Endometrial microvascular endothelial cells (primary cell): ENCODE measurements at regions not wholly inside any gene's neighbourhood (a gene's known extent, or its start where the extent isn't known, plus 50 kb on each side); places are given as distances from the start of the nearest gene placed in this dataset.

ENCODE experiments used
- in situ Hi-C: cut with HindIII; loops from 2 replicates; pipeline ENCODE4 v1.10.0; 2017; ENCODE audit warnings: low sequenced_read_pairs, low pct_unique_long_range_greater_than_20kb; ENCODE audit errors: inconsistent ontology term

GRCh38 chr5:165739079-165739741, 2233.8 kb downstream of the MAT2B start:
- in situ Hi-C loops: no loop called here

GRCh38 chr5:165757791-165758190, 2252.4 kb downstream of the MAT2B start:
- in situ Hi-C loops: no loop called here

GRCh38 chr5:165775111-165775510, 2269.7 kb downstream of the MAT2B start:
- in situ Hi-C loops: no loop called here

- in situ Hi-C loops: no loop called here
Measured at GRCh38 chr5:165779505-165779904, 2274.1 kb downstream of the MAT2B start.

- in situ Hi-C loops: no loop called here
Measured at GRCh38 chr5:165780901-165781300, 2275.5 kb downstream of the MAT2B start.

GRCh38 chr5:165781738-165782137, 2276.3 kb downstream of the MAT2B start:
- in situ Hi-C loops: no loop called here

GRCh38 chr5:165783024-165783423, 2277.6 kb downstream of the MAT2B start:
- in situ Hi-C loops: no loop called here

GRCh38 chr5:165786073-165786472, 2280.7 kb downstream of the MAT2B start:
- in situ Hi-C loops: no loop called here

- in situ Hi-C loops: no loop called here
Measured at GRCh38 chr5:165795073-165795472, 2289.7 kb downstream of the MAT2B start.

GRCh38 chr5:165805756-165806155, 2300.3 kb downstream of the MAT2B start:
- in situ Hi-C loops: no loop called here

- in situ Hi-C loops: no loop called here
Measured at GRCh38 chr5:165808335-165808734, 2302.9 kb downstream of the MAT2B start.

- in situ Hi-C loops: no loop called here
Measured at GRCh38 chr5:165809914-165810313, 2304.5 kb downstream of the MAT2B start.

- in situ Hi-C loops: no loop called here
Measured at GRCh38 chr5:165829504-165829903, 2324.1 kb downstream of the MAT2B start.

GRCh38 chr5:165834891-165835290, 2329.5 kb downstream of the MAT2B start:
- in situ Hi-C loops: no loop called here

GRCh38 chr5:165836046-165836445, 2330.6 kb downstream of the MAT2B start:
- in situ Hi-C loops: no loop called here

- in situ Hi-C loops: no loop called here
Measured at GRCh38 chr5:165837286-165837685, 2331.9 kb downstream of the MAT2B start.

GRCh38 chr5:165844571-165844970, 2339.2 kb downstream of the MAT2B start:
- in situ Hi-C loops: no loop called here

- in situ Hi-C loops: no loop called here
Measured at GRCh38 chr5:165858118-165858517, 2352.7 kb downstream of the MAT2B start.

GRCh38 chr5:165859251-165859650, 2353.8 kb downstream of the MAT2B start:
- in situ Hi-C loops: no loop called here

GRCh38 chr5:165863239-165863638, 2357.8 kb downstream of the MAT2B start:
- in situ Hi-C loops: no loop called here

GRCh38 chr5:165871291-165871690, 2365.9 kb downstream of the MAT2B start:
- in situ Hi-C loops: no loop called here
